Neural crest cell (in vitro differentiated cells): ENCODE measurements at regions not wholly inside any gene's neighbourhood (a gene's known extent, or its start where the extent isn't known, plus 50 kb on each side); places are given as distances from the start of the nearest gene placed in this dataset.
A peak's percentile ranks its signal among the peaks of the same experiment; 100 is the strongest.

Experiments
- DNase-seq: peaks from one replicate; pipeline ENCODE4 v3.0.0; 2021; ENCODE audit warnings: low read depth, mixed read lengths, low spot score
- H3K27ac Mint-ChIP-seq: one replicate; pipeline ENCODE4 v1.8.0; 2021; ENCODE audit warnings: mild to moderate bottlenecking, mixed read lengths; ENCODE audit not compliant: unreplicated experiment
- H3K27me3 Mint-ChIP-seq: 2 replicates; pipeline ENCODE4 v1.8.0; 2021; ENCODE audit warnings: low read depth, mild to moderate bottlenecking, mixed read lengths
- H3K36me3 Mint-ChIP-seq: 2 replicates; pipeline ENCODE4 v1.8.0; 2021; ENCODE audit warnings: low read depth, mild to moderate bottlenecking, mixed read lengths
- H3K4me1 Mint-ChIP-seq: 2 replicates; pipeline ENCODE4 v1.8.0; 2021; ENCODE audit warnings: mixed read lengths
- H3K4me3 Mint-ChIP-seq: one replicate; pipeline ENCODE4 v1.8.0; 2021; ENCODE audit warnings: mild to moderate bottlenecking, mixed read lengths
- H3K9me3 Mint-ChIP-seq: 2 replicates; pipeline ENCODE4 v1.8.0; 2021; ENCODE audit warnings: mixed read lengths
- TF ChIP-seq, protein P1 (sequence below): fragments of 200-600 bp; sonication (generic); conservative IDR thresholded peaks from 2 replicates; pipeline ENCODE4 v1.5.0; 2021; ENCODE audit warnings: antibody characterized with exemption, mild to moderate bottlenecking

GRCh38 chr12:75699728-75700496, 188.5 kb upstream of the KRR1 start:
- peaks cover 2% of the 10 kb centered on the region for H3K9me3 Mint-ChIP-seq
- H3K4me3 Mint-ChIP-seq: no peak overlapping the region
- no peaks in the 10 kb centered on the region for H3K27me3 Mint-ChIP-seq
- peaks cover 52% of the 10 kb centered on the region for H3K4me1 Mint-ChIP-seq
- H3K36me3 Mint-ChIP-seq: no peaks in the 10 kb centered on the region
- H3K27ac Mint-ChIP-seq: peak overlapping the region; percentile 80
- TF ChIP-seq, protein P1, sequence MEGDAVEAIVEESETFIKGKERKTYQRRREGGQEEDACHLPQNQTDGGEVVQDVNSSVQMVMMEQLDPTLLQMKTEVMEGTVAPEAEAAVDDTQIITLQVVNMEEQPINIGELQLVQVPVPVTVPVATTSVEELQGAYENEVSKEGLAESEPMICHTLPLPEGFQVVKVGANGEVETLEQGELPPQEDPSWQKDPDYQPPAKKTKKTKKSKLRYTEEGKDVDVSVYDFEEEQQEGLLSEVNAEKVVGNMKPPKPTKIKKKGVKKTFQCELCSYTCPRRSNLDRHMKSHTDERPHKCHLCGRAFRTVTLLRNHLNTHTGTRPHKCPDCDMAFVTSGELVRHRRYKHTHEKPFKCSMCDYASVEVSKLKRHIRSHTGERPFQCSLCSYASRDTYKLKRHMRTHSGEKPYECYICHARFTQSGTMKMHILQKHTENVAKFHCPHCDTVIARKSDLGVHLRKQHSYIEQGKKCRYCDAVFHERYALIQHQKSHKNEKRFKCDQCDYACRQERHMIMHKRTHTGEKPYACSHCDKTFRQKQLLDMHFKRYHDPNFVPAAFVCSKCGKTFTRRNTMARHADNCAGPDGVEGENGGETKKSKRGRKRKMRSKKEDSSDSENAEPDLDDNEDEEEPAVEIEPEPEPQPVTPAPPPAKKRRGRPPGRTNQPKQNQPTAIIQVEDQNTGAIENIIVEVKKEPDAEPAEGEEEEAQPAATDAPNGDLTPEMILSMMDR: no peak
- no peak for DNase-seq

- peaks cover 2% of the 10 kb centered on the region for H3K9me3 Mint-ChIP-seq
- H3K36me3 Mint-ChIP-seq: no peaks in the 10 kb centered on the region
- no peaks in the 10 kb centered on the region for H3K27me3 Mint-ChIP-seq
- DNase-seq: no peak
- no peak overlapping the region for H3K27ac Mint-ChIP-seq
- no peak overlapping the region for H3K4me3 Mint-ChIP-seq
- H3K4me1 Mint-ChIP-seq: peaks cover 52% of the 10 kb centered on the region
- TF ChIP-seq, protein P1: no peak
Observed at GRCh38 chr12:75699251-75699650, 187.8 kb upstream of the KRR1 start.

- no peak overlapping the region for H3K4me3 Mint-ChIP-seq
- TF ChIP-seq, protein P1: peak; percentile 32
- no peak for DNase-seq
- H3K27ac Mint-ChIP-seq: no peak overlapping the region
- H3K36me3 Mint-ChIP-seq: no peaks in the 10 kb centered on the region
- H3K27me3 Mint-ChIP-seq: no peaks in the 10 kb centered on the region
- peaks cover 40% of the 10 kb centered on the region for H3K4me1 Mint-ChIP-seq
- H3K9me3 Mint-ChIP-seq: peaks cover 2% of the 10 kb centered on the region
Observed at GRCh38 chr12:75698052-75698451, 186.6 kb upstream of the KRR1 start.

DNA sequence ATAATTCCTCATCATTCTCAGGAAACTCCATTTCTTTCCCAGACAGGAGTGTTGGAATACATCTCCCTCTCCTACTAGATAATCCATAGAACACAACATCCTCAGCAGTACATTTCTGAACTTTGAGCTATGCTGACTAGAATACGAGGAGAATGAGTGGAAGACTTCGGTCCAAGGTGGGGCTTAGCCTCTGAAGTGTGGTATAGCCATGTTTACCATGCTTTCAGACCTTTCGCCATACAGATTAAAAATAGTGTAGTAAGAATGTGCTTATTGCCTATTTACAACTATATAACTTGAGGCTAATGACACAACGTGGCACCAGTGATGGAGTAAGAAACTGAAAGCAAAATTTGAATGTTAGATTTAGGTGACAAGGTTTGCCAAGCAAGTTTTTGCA, 184.5 kb upstream of the KRR1 start:
- TF ChIP-seq, protein P1: no peak
- Mint-ChIP-seq H3K4me1 (peaks cover 24% of the 10 kb centered on the region), H3K9me3 (peaks cover 4% of the 10 kb centered on the region), H3K27ac (no peak overlapping the region), H3K4me3 (no peak overlapping the region), H3K36me3 (no peaks in the 10 kb centered on the region), H3K27me3 (no peaks in the 10 kb centered on the region)
- DNase-seq: no peak

DNA sequence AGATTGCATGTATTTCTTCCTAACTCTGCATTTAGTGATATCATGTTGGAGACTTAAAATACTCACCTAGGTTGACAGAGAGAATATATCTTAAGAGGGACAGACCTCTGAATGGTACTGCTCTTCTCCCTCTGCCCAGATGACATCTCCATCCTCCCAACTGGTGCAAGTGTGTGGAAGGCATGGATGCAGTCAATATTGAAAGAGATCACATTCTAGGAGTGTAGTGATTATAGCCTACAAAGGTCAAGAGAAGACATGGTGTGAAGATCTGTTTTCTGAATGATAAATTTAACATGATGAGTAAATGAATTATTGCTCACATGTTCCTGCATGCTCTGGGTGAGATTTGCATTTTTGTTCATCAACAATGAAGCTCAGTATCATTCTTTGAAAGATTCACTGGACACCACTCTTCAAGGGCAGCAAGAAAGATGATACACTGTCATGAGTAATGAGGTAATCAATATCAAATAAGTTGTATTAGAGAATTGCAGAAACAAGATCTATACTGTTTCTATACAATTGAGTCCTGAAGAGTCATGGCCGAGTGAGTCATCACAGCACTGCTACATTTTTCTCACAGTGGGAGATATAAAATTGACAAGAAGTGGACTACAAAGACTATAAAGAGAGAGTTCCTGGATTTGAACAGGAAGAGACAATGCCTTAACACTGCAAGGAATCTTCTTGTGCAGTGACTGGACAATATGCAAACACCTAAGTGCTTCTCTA, 183.3 kb upstream of the KRR1 start:
- Mint-ChIP-seq H3K9me3 (peaks cover 3% of the 10 kb centered on the region), H3K4me1 (peaks cover 19% of the 10 kb centered on the region), H3K4me3 (no peak overlapping the region), H3K27ac (no peak overlapping the region), H3K27me3 (no peaks in the 10 kb centered on the region), H3K36me3 (no peaks in the 10 kb centered on the region)
- TF ChIP-seq, protein P1: no peak
- no peak for DNase-seq
